NCI-H345 (cell line): ENCODE measurements at regions not wholly inside any gene's neighbourhood (a gene's known extent, or its start where the extent isn't known, plus 50 kb on each side); places are given as distances from the start of the nearest gene placed in this dataset.
A peak's percentile ranks its signal among the peaks of the same experiment; 100 is the strongest.

Experiments used
- DNase-seq: peaks from one replicate; lab custom pipeline; 2025; lab: John Stamatoyannopoulos, UW

GRCh38 chr9:79341561-79341960, 230.2 kb upstream of the TLE4 start:
- no peak for DNase-seq

- no peak for DNase-seq
Measured at GRCh38 chr9:79346350-79347020, 225.3 kb upstream of the TLE4 start.

- no peak for DNase-seq
Measured at GRCh38 chr9:79352322-79352721, 219.4 kb upstream of the TLE4 start.

- no peak for DNase-seq
Measured at GRCh38 chr9:79353856-79354520, 217.8 kb upstream of the TLE4 start.

GRCh38 chr9:79357194-79357593, 214.6 kb upstream of the TLE4 start:
- peak; percentile 21 for DNase-seq

GRCh38 chr9:79357616-79358015, 214.1 kb upstream of the TLE4 start:
- no peak for DNase-seq

GRCh38 chr9:79360387-79361347, 211.1 kb upstream of the TLE4 start:
- DNase-seq, result peak; percentile 74

- DNase-seq, result peak; percentile 74
Measured at GRCh38 chr9:79362100-79363081, 209.4 kb upstream of the TLE4 start.

- DNase-seq, result no peak
Measured at GRCh38 chr9:79369676-79370075, 202.1 kb upstream of the TLE4 start.

GRCh38 chr9:79371301-79371700, 200.5 kb upstream of the TLE4 start:
- DNase-seq, result no peak

- DNase-seq, result no peak
Measured at GRCh38 chr9:79371948-79372555, 199.7 kb upstream of the TLE4 start.

GRCh38 chr9:79377339-79377855, 194.4 kb upstream of the TLE4 start:
- no peak for DNase-seq

GRCh38 chr9:79378107-79378506, 193.7 kb upstream of the TLE4 start:
- DNase-seq, result no peak

GRCh38 chr9:79382044-79382443, 189.7 kb upstream of the TLE4 start:
- no peak for DNase-seq

- DNase-seq, result peak; percentile 2
Measured at GRCh38 chr9:79382458-79382857, 189.3 kb upstream of the TLE4 start.

- DNase-seq, result no peak
Measured at GRCh38 chr9:79383096-79383495, 188.7 kb upstream of the TLE4 start.

- no peak for DNase-seq
Measured at GRCh38 chr9:79384091-79384490, 187.7 kb upstream of the TLE4 start.

- DNase-seq, result no peak
Measured at GRCh38 chr9:79384501-79384900, 187.3 kb upstream of the TLE4 start.

GRCh38 chr9:79387101-79387835, 184.5 kb upstream of the TLE4 start:
- DNase-seq, result no peak

- DNase-seq, result no peak
Measured at GRCh38 chr9:79390077-79390698, 181.6 kb upstream of the TLE4 start.
